Caco-2 (cell line): ENCODE measurements at regions not wholly inside any gene's neighbourhood (a gene's known extent, or its start where the extent isn't known, plus 50 kb on each side); places are given as distances from the start of the nearest gene placed in this dataset.

Experiments
- BruUV-seq: library from RNA; stranded (reverse); fragments of 400-500 nt; replicated peaks from 2 replicates; lab custom pipeline; 2021; lab: Mats Ljungman, UMichigan
- CTCF ChIA-PET: fragments of 300-600 bp; sonication (Branson Sonifier 250); formaldehyde crosslinking; loops from one replicate; lab custom pipeline; 2022; ENCODE audit warnings: antibody characterized with exemption; lab: Charles Lee
- POLR2A ChIA-PET: fragments of 300-600 bp; sonication (Branson Sonifier 250); formaldehyde crosslinking; loops from one replicate; lab custom pipeline; 2022; ENCODE audit warnings: antibody characterized with exemption; lab: Charles Lee
- DNase-seq, 2 experiments: peaks; one replicate each; pipeline versions ENCODE4 v3.0.0 to v3.0.0-alpha.2; 2020 to 2022
- H3K27me3 ChIP-seq: replicated peaks from 2 replicates; pipeline ENCODE4 v1.6.0; 2011; ENCODE audit warnings: low read length; ENCODE audit not compliant: control insufficient read depth, insufficient read depth
- H3K36me3 ChIP-seq: 2 replicates; pipeline ENCODE4 v1.5.1; 2011; ENCODE audit warnings: low read length; ENCODE audit not compliant: control insufficient read depth, insufficient read depth
- H3K4me1 ChIP-seq: fragments of 250-450 bp; sonication (Bioruptor Pico); 2 replicates; pipeline ENCODE4 v1.5.1; 2020; ENCODE audit warnings: mild to moderate bottlenecking
- H3K4me3 ChIP-seq: 2 replicates; pipeline ENCODE4 v1.5.1; 2011; ENCODE audit warnings: low read depth, mild to moderate bottlenecking, control low read depth, low read length
- H3K9me3 ChIP-seq: fragments of 250-450 bp; sonication (Bioruptor Pico); 2 replicates; pipeline ENCODE4 v1.5.1; 2020; ENCODE audit warnings: mild to moderate bottlenecking, moderate library complexity
- H3K27ac Mint-ChIP-seq: one replicate; pipeline ENCODE4 v1.8.0; 2022; ENCODE audit warnings: mixed read lengths; ENCODE audit not compliant: unreplicated experiment
- H3K27me3 Mint-ChIP-seq: one replicate; pipeline ENCODE4 v1.8.0; 2022; ENCODE audit warnings: mixed read lengths; ENCODE audit not compliant: insufficient read depth, unreplicated experiment
- H3K36me3 Mint-ChIP-seq: one replicate; pipeline ENCODE4 v1.8.0; 2022; ENCODE audit warnings: mild to moderate bottlenecking, mixed read lengths; ENCODE audit not compliant: insufficient read depth, unreplicated experiment
- H3K4me1 Mint-ChIP-seq: one replicate; pipeline ENCODE4 v1.8.0; 2022; ENCODE audit warnings: low read depth, mixed read lengths; ENCODE audit not compliant: unreplicated experiment
- H3K4me3 Mint-ChIP-seq: one replicate; pipeline ENCODE4 v1.8.0; 2022; ENCODE audit warnings: mild to moderate bottlenecking, moderate library complexity, mixed read lengths; ENCODE audit not compliant: unreplicated experiment
- H3K9me3 Mint-ChIP-seq: one replicate; pipeline ENCODE4 v1.8.0; 2022; ENCODE audit warnings: mixed read lengths; ENCODE audit not compliant: unreplicated experiment
- intact Hi-C: fragments of 100-400 bp; cut with micrococcal nuclease; formaldehyde crosslinking; loops from one replicate; pipeline ENCODE4 v1.10.0; 2022; ENCODE audit not compliant: unreplicated experiment
- TF ChIP-seq, protein P1 (sequence below), 2 experiments: fragments of 200-600 bp in 1 of 2; IDR thresholded peaks; 1 replicate in 1 of 2; 2 replicates in 1 of 2; pipeline versions ENCODE4 v1.5.1 to v1.8.0; 2011 to 2022; ENCODE audit warnings: antibody characterized with exemption in 1 of 2, control low read depth in 1 of 2, inconsistent platforms in 1 of 2, low read depth in 1 of 2, low read length in 1 of 2, mild to moderate bottlenecking in 1 of 2, moderate library complexity in 1 of 2; ENCODE audit not compliant: insufficient read depth in 1 of 2, severe bottlenecking in 1 of 2, unreplicated experiment in 1 of 2

DNA sequence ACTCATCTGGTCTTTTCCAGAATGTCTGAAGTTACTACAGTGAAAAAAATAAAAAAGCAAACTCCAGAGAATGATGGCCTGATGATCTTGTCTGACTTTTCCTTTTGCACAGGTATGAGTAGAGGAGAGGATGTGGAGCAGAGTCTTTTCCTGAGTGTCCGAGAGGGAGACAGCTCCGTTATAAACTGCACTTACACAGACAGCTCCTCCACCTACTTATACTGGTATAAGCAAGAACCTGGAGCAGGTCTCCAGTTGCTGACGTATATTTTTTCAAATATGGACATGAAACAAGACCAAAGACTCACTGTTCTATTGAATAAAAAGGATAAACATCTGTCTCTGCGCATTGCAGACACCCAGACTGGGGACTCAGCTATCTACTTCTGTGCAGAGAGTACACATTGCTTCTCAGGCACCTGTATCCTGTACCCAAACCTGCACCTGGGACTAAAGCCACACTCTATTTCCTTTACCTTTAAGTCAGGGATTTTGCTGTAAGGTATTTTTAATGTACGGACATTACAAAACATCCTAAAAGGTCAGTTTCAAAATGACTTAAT lies 75.8 kb upstream of the OR4E1 start:
- H3K36me3 Mint-ChIP-seq: no peaks in the 10 kb centered on the region
- no peaks in the 10 kb centered on the region for H3K9me3 Mint-ChIP-seq
- no peak for DNase-seq
- BruUV-seq: no TSS peak
- no peak overlapping the region for H3K4me3 Mint-ChIP-seq
- POLR2A ChIA-PET: no interaction called here
- H3K4me1 ChIP-seq: no peaks in the 10 kb centered on the region
- CTCF ChIA-PET: interaction anchor here (1.0 to 1.6 kb wide), 6 partner anchors 10 to 103 kb away, joined by 3 to 8 read pairs (median 4); no protein-coding TSS in a partner anchor
- H3K27me3 ChIP-seq: no peaks in the 10 kb centered on the region
- H3K27ac Mint-ChIP-seq: no peak overlapping the region
- H3K27me3 Mint-ChIP-seq: peaks cover 15% of the 10 kb centered on the region
- H3K9me3 ChIP-seq: no peaks in the 10 kb centered on the region
- H3K36me3 ChIP-seq: no peaks in the 10 kb centered on the region
- intact Hi-C loops: loop anchor here (2.0 kb wide), 1 partner anchor 109 kb away; no protein-coding TSS in a partner anchor
- no peaks in the 10 kb centered on the region for H3K4me1 Mint-ChIP-seq
- TF ChIP-seq, protein P1, sequence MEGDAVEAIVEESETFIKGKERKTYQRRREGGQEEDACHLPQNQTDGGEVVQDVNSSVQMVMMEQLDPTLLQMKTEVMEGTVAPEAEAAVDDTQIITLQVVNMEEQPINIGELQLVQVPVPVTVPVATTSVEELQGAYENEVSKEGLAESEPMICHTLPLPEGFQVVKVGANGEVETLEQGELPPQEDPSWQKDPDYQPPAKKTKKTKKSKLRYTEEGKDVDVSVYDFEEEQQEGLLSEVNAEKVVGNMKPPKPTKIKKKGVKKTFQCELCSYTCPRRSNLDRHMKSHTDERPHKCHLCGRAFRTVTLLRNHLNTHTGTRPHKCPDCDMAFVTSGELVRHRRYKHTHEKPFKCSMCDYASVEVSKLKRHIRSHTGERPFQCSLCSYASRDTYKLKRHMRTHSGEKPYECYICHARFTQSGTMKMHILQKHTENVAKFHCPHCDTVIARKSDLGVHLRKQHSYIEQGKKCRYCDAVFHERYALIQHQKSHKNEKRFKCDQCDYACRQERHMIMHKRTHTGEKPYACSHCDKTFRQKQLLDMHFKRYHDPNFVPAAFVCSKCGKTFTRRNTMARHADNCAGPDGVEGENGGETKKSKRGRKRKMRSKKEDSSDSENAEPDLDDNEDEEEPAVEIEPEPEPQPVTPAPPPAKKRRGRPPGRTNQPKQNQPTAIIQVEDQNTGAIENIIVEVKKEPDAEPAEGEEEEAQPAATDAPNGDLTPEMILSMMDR (IDR thresholded peaks at IDR 0.05; ENCODE audit: insufficient read depth in 1 of 2, low read depth in 1 of 2, low read length in 1 of 2, severe bottlenecking in 1 of 2, unreplicated experiment in 1 of 2): no peak
- H3K4me3 ChIP-seq: no peak overlapping the region

DNA sequence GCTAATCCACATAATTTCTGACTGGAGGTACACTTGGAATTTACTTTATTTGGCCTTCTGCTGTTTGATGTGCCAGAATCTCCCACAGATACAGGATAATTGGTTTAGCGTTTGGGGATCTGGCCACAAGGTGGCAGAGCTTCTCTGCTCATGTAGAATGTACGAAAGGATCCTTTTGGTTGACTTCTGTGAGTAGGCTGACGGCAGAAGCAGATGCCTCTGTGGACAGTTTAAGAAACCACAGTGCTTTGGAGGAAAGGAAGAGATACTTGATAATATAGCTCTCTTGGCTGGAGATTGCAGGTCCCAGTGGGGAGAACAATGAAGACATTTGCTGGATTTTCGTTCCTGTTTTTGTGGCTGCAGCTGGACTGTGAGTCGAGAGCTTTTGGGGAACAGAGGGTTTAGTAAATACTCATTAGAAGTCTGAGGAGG lies 75.3 kb upstream of the OR4E1 start:
- Histone ChIP-seq H3K36me3 (no peaks in the 10 kb centered on the region), H3K9me3 (no peaks in the 10 kb centered on the region), H3K27me3 (no peaks in the 10 kb centered on the region), H3K4me3 (no peak overlapping the region), H3K4me1 (no peaks in the 10 kb centered on the region)
- TF ChIP-seq, protein P1 (IDR thresholded peaks at IDR 0.05; ENCODE audit: insufficient read depth in 1 of 2, low read depth in 1 of 2, low read length in 1 of 2, severe bottlenecking in 1 of 2, unreplicated experiment in 1 of 2): peak; percentile 60 to 77
- Mint-ChIP-seq H3K4me1 (no peaks in the 10 kb centered on the region), H3K36me3 (no peaks in the 10 kb centered on the region), H3K9me3 (no peaks in the 10 kb centered on the region), H3K27me3 (peaks cover 15% of the 10 kb centered on the region), H3K4me3 (no peak overlapping the region), H3K27ac (no peak overlapping the region)
- ChIA-PET POLR2A (no interaction called here), CTCF (interaction anchor here (0.6 to 1.6 kb wide), 6 partner anchors 10 to 103 kb away, joined by 3 to 8 read pairs (median 4); no protein-coding TSS in a partner anchor)
- BruUV-seq: no TSS peak
- DNase-seq: peak; percentile 52 to 60
- intact Hi-C loops: loop anchor here (2.0 kb wide), 1 partner anchor 108 kb away; no protein-coding TSS in a partner anchor

DNA sequence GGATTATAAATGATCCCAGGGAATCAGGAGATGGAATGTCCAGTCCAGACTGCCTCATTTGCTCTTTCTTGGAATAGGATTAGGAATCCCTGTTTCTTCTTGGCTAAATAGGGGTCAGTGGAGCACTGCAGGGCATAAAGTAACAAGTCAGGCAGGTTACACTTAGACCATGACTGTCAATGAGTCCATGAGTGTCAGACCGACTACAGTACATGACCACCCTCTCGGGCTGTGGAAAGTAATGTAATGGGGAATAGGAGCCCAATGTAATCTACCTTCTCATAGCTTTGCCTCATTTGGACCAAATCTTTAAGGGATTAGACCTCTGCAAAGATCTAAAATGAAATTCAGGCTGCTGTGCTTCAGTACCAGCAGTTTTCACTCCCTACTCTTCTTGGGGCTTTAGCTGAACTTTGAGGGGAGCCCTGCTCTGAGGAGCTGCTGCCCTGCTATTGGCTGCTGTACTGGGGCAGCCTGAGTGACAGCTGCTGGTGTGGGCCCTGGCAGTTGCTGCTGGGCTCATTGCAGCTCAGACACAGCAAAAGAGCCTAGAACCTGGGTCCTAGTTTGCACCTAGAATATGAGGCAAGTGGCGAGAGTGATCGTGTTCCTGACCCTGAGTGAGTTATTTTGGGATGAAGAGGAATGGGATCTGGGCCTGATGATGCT lies 62.2 kb upstream of the OR4E1 start:
- no TSS peak for BruUV-seq
- Histone ChIP-seq H3K27me3 (no peaks in the 10 kb centered on the region), H3K4me1 (no peaks in the 10 kb centered on the region), H3K4me3 (no peak overlapping the region), H3K36me3 (no peaks in the 10 kb centered on the region), H3K9me3 (no peaks in the 10 kb centered on the region)
- H3K4me3 Mint-ChIP-seq: no peak overlapping the region
- ChIA-PET POLR2A (no interaction called here), CTCF (interaction anchor here (1.0 kb wide), 1 partner anchor 9 kb away, joined by 3 read pairs; no protein-coding TSS in a partner anchor)
- H3K4me1 Mint-ChIP-seq: no peaks in the 10 kb centered on the region
- H3K27me3 Mint-ChIP-seq: peaks cover 18% of the 10 kb centered on the region
- H3K27ac Mint-ChIP-seq: no peak overlapping the region
- H3K9me3 Mint-ChIP-seq: no peaks in the 10 kb centered on the region
- no peaks in the 10 kb centered on the region for H3K36me3 Mint-ChIP-seq
- no peak for DNase-seq
- TF ChIP-seq, protein P1 (IDR thresholded peaks at IDR 0.05; ENCODE audit: insufficient read depth in 1 of 2, low read depth in 1 of 2, low read length in 1 of 2, severe bottlenecking in 1 of 2, unreplicated experiment in 1 of 2): no peak
- intact Hi-C loops: no loop called here
